Mesenchymal stem cell (in vitro differentiated cells and primary cell): ENCODE measurements at regions not wholly inside any gene's neighbourhood (a gene's known extent, or its start where the extent isn't known, plus 50 kb on each side); places are given as distances from the start of the nearest gene placed in this dataset.

Experiments used
- DNase-seq: peaks from one replicate; pipeline ENCODE4 v3.0.0-alpha.2; 2013
- H2AFZ ChIP-seq: one replicate; pipeline ENCODE4 v1.6.1; 2013; ENCODE audit warnings: low read depth, mild to moderate bottlenecking, control low read depth, inconsistent platforms, low read length, moderate library complexity
- H2AK5ac ChIP-seq: 2 replicates; pipeline ENCODE4 v1.6.1; 2013; ENCODE audit warnings: low read length, moderate library complexity, mild to moderate bottlenecking, inconsistent platforms; ENCODE audit not compliant: severe bottlenecking
- H2BK120ac ChIP-seq: one replicate; pipeline ENCODE4 v1.6.1; 2013; ENCODE audit warnings: low read depth, mild to moderate bottlenecking, inconsistent platforms, low read length, moderate library complexity
- H2BK12ac ChIP-seq, 2 experiments: one replicate each; pipeline ENCODE4 v1.6.1; 2013; ENCODE audit warnings: inconsistent platforms in 2 of 2, low read length in 2 of 2, mild to moderate bottlenecking in 2 of 2, moderate library complexity in 2 of 2, control low read depth in 1 of 2
- H2BK15ac ChIP-seq: one replicate; pipeline ENCODE4 v1.6.1; 2013; ENCODE audit warnings: mild to moderate bottlenecking, low read depth, inconsistent platforms; ENCODE audit not compliant: poor library complexity, severe bottlenecking
- H2BK5ac ChIP-seq: 2 replicates; pipeline ENCODE4 v1.6.1; 2013; ENCODE audit warnings: low read depth, mild to moderate bottlenecking, low read length, control low read depth, inconsistent platforms; ENCODE audit not compliant: poor library complexity, severe bottlenecking
- H3K14ac ChIP-seq, 2 experiments: one replicate each; pipeline ENCODE4 v1.6.1; 2013; ENCODE audit warnings: inconsistent platforms in 2 of 2, low read length in 2 of 2, control low read depth in 1 of 2, mild to moderate bottlenecking in 1 of 2, moderate library complexity in 1 of 2
- H3K18ac ChIP-seq, 2 experiments: one replicate each; pipeline ENCODE4 v1.6.1; 2013; ENCODE audit warnings: inconsistent platforms in 2 of 2, low read length in 2 of 2, control low read depth in 1 of 2, low read depth in 1 of 2, mild to moderate bottlenecking in 1 of 2
- H3K23ac ChIP-seq, 2 experiments: one replicate each; pipeline ENCODE4 v1.6.1; 2013; ENCODE audit warnings: inconsistent platforms in 2 of 2, low read length in 2 of 2, mild to moderate bottlenecking in 2 of 2, moderate library complexity in 2 of 2, control low read depth in 1 of 2
- H3K27ac ChIP-seq: 2 replicates; pipeline ENCODE4 v1.5.1; 2013; ENCODE audit warnings: mild to moderate bottlenecking, moderate library complexity, low read length, control low read depth, inconsistent platforms; ENCODE audit not compliant: poor library complexity, severe bottlenecking
- H3K27me3 ChIP-seq, 2 experiments: 2 replicates each; pipeline versions ENCODE4 v1.6.1 to v1.7.0; 2013; ENCODE audit warnings: low read length in 2 of 2, mild to moderate bottlenecking in 2 of 2, moderate library complexity in 2 of 2, control low read depth in 1 of 2, inconsistent platforms in 1 of 2; ENCODE audit not compliant: control insufficient read depth in 1 of 2, insufficient read depth in 1 of 2
- H3K36me3 ChIP-seq, 2 experiments: 2 replicates each; pipeline versions ENCODE4 v1.6.1 to v1.7.0; 2013; ENCODE audit warnings: low read length in 2 of 2, control low read depth in 1 of 2, inconsistent platforms in 1 of 2, low read depth in 1 of 2, mild to moderate bottlenecking in 1 of 2; ENCODE audit not compliant: insufficient read depth in 2 of 2, control insufficient read depth in 1 of 2
- H3K4ac ChIP-seq, 2 experiments: one replicate each; pipeline ENCODE4 v1.6.1; 2013; ENCODE audit warnings: inconsistent platforms in 2 of 2, low read length in 2 of 2, mild to moderate bottlenecking in 2 of 2, moderate library complexity in 2 of 2, control low read depth in 1 of 2, low read depth in 1 of 2
- H3K4me1 ChIP-seq: 2 replicates; pipeline ENCODE4 v1.6.1; 2013; ENCODE audit warnings: low read depth, low read length, control low read depth; ENCODE audit not compliant: control insufficient read depth, insufficient read depth
- H3K4me2 ChIP-seq: 2 replicates; pipeline ENCODE4 v1.6.1; 2013; ENCODE audit warnings: low read length, mild to moderate bottlenecking, inconsistent platforms; ENCODE audit not compliant: poor library complexity, severe bottlenecking
- H3K4me3 ChIP-seq, 2 experiments: 2 replicates each; pipeline versions ENCODE4 v1.5.1 to v1.7.0; 2013; ENCODE audit warnings: low read length in 2 of 2, mild to moderate bottlenecking in 2 of 2, control low read depth in 1 of 2, low read depth in 1 of 2; ENCODE audit not compliant: insufficient read depth in 1 of 2
- H3K79me1 ChIP-seq: replicated peaks from 2 replicates; pipeline ENCODE4 v1.6.1; 2013; ENCODE audit warnings: mild to moderate bottlenecking, control low read depth, low read length, inconsistent platforms; ENCODE audit not compliant: poor library complexity, severe bottlenecking
- H3K9ac ChIP-seq: 2 replicates; pipeline ENCODE4 v1.7.0; 2013; ENCODE audit warnings: mild to moderate bottlenecking, low read length, moderate library complexity
- H3K9me3 ChIP-seq: 2 replicates; pipeline ENCODE4 v1.7.0; 2013; ENCODE audit warnings: mild to moderate bottlenecking, low read length; ENCODE audit not compliant: control insufficient read depth
- H4K8ac ChIP-seq: one replicate; pipeline ENCODE4 v1.6.1; 2013; ENCODE audit warnings: inconsistent platforms, mild to moderate bottlenecking, low read length, moderate library complexity
- H4K91ac ChIP-seq: one replicate; pipeline ENCODE4 v1.6.1; 2013; ENCODE audit warnings: mild to moderate bottlenecking, low read length, inconsistent platforms
- WGBS: methylation state at CpG from one replicate; pipeline ENCODE4 v1.1.7; 2013; ENCODE audit warnings: mixed read lengths; 5-methylcytosine and 5-hydroxymethylcytosine counted together

GRCh38 chr10:36555036-36555435 lies 570.4 kb upstream of the ANKRD30A start:
- Histone ChIP-seq H3K27ac (no peak overlapping the region), H3K9me3 (no peaks in the 10 kb centered on the region), H3K4ac (no peak overlapping the region), H2BK15ac (no peak overlapping the region), H3K18ac (no peak overlapping the region), H2AFZ (no peak overlapping the region), H3K27me3 (no peaks in the 10 kb centered on the region), H3K79me1 (no peaks in the 10 kb centered on the region), H3K4me1 (no peaks in the 10 kb centered on the region), H2AK5ac (no peak overlapping the region), H3K9ac (no peak overlapping the region), H3K4me3 (no peak overlapping the region), H2BK12ac (no peak overlapping the region), H2BK120ac (no peak overlapping the region), H3K14ac (no peak overlapping the region), H3K4me2 (no peak overlapping the region), H2BK5ac (no peak overlapping the region), H4K8ac (no peak overlapping the region), H4K91ac (no peak overlapping the region), H3K23ac (no peak overlapping the region), H3K36me3 (no peaks in the 10 kb centered on the region)
- 100% methylated on average over 1 of the region's 2 CpGs for WGBS
- no peak for DNase-seq

GRCh38 chr10:36547965-36548364 lies 577.4 kb upstream of the ANKRD30A start:
- H2BK5ac ChIP-seq = no peak overlapping the region
- no peak overlapping the region for H4K8ac ChIP-seq
- no peaks in the 10 kb centered on the region for H3K4me1 ChIP-seq
- no peak overlapping the region for H2BK12ac ChIP-seq
- H3K14ac ChIP-seq = no peak overlapping the region
- no peak overlapping the region for H3K4me3 ChIP-seq
- WGBS = 92% methylated on average over 2 of the region's 2 CpGs
- no peaks in the 10 kb centered on the region for H3K9me3 ChIP-seq
- no peak overlapping the region for H2AK5ac ChIP-seq
- H2AFZ ChIP-seq = no peak overlapping the region
- no peak for DNase-seq
- H4K91ac ChIP-seq = no peak overlapping the region
- no peaks in the 10 kb centered on the region for H3K36me3 ChIP-seq
- no peak overlapping the region for H3K9ac ChIP-seq
- no peaks in the 10 kb centered on the region for H3K79me1 ChIP-seq
- H3K27me3 ChIP-seq = no peaks in the 10 kb centered on the region
- H3K27ac ChIP-seq = no peak overlapping the region
- no peak overlapping the region for H2BK120ac ChIP-seq
- H2BK15ac ChIP-seq = no peak overlapping the region
- no peak overlapping the region for H3K4me2 ChIP-seq
- no peak overlapping the region for H3K23ac ChIP-seq
- H3K18ac ChIP-seq = no peak overlapping the region
- no peak overlapping the region for H3K4ac ChIP-seq

DNA sequence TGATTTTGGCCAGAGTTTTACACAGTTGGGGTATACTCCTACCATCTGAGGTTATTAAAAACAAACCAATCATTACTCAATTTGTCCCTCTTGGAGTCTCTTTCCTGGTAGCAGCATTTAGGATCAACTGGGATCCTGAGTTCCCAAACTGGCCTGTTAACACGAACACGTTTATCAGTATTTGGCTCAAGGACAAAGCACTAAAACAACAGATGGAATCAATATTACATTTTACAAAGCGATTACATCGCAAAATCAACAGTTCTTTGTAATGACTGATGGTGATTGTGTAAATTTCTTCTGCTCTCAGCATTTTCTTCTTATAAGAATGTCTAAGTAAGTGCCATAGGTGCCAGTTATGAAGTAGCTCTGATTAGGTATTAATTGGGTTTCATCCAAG lies 582.9 kb upstream of the ANKRD30A start:
- Histone ChIP-seq H3K4me2 (no peak overlapping the region), H2BK12ac (no peak overlapping the region), H3K9me3 (no peaks in the 10 kb centered on the region), H3K9ac (no peak overlapping the region), H3K36me3 (no peaks in the 10 kb centered on the region), H3K4ac (no peak overlapping the region), H2AFZ (no peak overlapping the region), H3K27me3 (no peaks in the 10 kb centered on the region), H3K14ac (no peak overlapping the region), H4K8ac (no peak overlapping the region), H2AK5ac (no peak overlapping the region), H3K4me3 (no peak overlapping the region), H2BK5ac (no peak overlapping the region), H2BK120ac (no peak overlapping the region), H3K79me1 (no peaks in the 10 kb centered on the region), H3K4me1 (peaks cover 2% of the 10 kb centered on the region), H4K91ac (no peak overlapping the region), H2BK15ac (no peak overlapping the region), H3K18ac (no peak overlapping the region), H3K27ac (no peak overlapping the region), H3K23ac (no peak overlapping the region)
- WGBS = 86% methylated on average over 3 of the region's 4 CpGs
- DNase-seq = no peak

- WGBS = over 99% methylated on average over 3 of the region's 3 CpGs
- Histone ChIP-seq H2BK15ac (no peak overlapping the region), H3K9ac (no peak overlapping the region), H3K14ac (no peak overlapping the region), H2BK120ac (no peak overlapping the region), H3K79me1 (no peaks in the 10 kb centered on the region), H3K23ac (no peak overlapping the region), H3K18ac (no peak overlapping the region), H3K27ac (no peak overlapping the region), H2AK5ac (no peak overlapping the region), H2BK5ac (no peak overlapping the region), H3K36me3 (no peaks in the 10 kb centered on the region), H4K8ac (no peak overlapping the region), H4K91ac (no peak overlapping the region), H3K9me3 (no peaks in the 10 kb centered on the region), H3K4ac (no peak overlapping the region), H3K4me2 (no peak overlapping the region), H2BK12ac (no peak overlapping the region), H2AFZ (no peak overlapping the region), H3K4me1 (peaks cover 2% of the 10 kb centered on the region), H3K27me3 (no peaks in the 10 kb centered on the region), H3K4me3 (no peak overlapping the region)
- no peak for DNase-seq
These were observed 584.8 kb upstream of the ANKRD30A start for GRCh38 chr10:36540611-36541010.
